ENCODE measurements at regions not wholly inside any gene's neighbourhood (a gene's known extent, or its start where the extent isn't known, plus 50 kb on each side); places are given as distances from the start of the nearest gene placed in this dataset.

DNA sequence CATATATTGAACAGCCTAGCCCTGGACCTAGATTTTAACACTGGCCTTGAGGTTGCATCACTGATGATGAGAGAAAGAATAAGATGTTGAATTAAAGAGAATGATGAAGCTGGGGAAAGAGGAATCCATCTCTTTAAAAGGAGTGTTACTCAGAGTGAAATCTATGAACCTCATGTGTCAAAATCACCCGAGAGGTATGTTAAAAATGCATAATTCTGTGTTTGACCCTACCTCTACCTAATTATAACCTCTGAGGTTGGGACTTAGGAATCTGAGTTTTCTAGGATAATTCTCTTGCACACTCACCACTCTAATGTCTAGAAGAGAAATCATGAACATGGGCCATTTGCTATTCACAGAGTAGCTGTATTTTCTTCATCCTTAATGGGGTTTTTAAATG is 479.4 kb downstream of the ENC1 start:
- no peak overlapping the region for H3K4me3 ChIP-seq (ENCODE audit: low read length)
- H3K9ac ChIP-seq (ENCODE audit: low read length) = no peak overlapping the region
- no peak overlapping the region for H3K4me2 ChIP-seq (ENCODE audit: low read depth, low read length)
- no peaks in the 10 kb centered on the region for H3K4me1 ChIP-seq (ENCODE audit: low read length)
- H3K9me3 ChIP-seq (replicated peaks; ENCODE audit: insufficient read depth, low read length) = no peaks in the 10 kb centered on the region
- no peaks in the 10 kb centered on the region for H3K36me3 ChIP-seq (replicated peaks; ENCODE audit: insufficient read depth, low read length)
- no peaks in the 10 kb centered on the region for H3F3A ChIP-seq (ENCODE audit: insufficient read depth, low read length)
- H3K9me2 ChIP-seq (replicated peaks; ENCODE audit: insufficient read depth, low read length) = no peaks in the 10 kb centered on the region
- no peak for TF ChIP-seq EZH2phosphoT487 (IDR thresholded peaks at IDR 0.05; ENCODE audit: low read length)
- H4K20me1 ChIP-seq (ENCODE audit: insufficient read depth, low read length) = no peaks in the 10 kb centered on the region
- no peaks in the 10 kb centered on the region for H3K79me2 ChIP-seq (ENCODE audit: low read length)
- no peak for DNase-seq
- H2AFZ ChIP-seq (ENCODE audit: low read length) = no peak overlapping the region
- H3K27me3 ChIP-seq (replicated peaks; ENCODE audit: insufficient read depth, low read length) = no peaks in the 10 kb centered on the region
- no peak overlapping the region for H3K27ac ChIP-seq (ENCODE audit: low read length)

DNA sequence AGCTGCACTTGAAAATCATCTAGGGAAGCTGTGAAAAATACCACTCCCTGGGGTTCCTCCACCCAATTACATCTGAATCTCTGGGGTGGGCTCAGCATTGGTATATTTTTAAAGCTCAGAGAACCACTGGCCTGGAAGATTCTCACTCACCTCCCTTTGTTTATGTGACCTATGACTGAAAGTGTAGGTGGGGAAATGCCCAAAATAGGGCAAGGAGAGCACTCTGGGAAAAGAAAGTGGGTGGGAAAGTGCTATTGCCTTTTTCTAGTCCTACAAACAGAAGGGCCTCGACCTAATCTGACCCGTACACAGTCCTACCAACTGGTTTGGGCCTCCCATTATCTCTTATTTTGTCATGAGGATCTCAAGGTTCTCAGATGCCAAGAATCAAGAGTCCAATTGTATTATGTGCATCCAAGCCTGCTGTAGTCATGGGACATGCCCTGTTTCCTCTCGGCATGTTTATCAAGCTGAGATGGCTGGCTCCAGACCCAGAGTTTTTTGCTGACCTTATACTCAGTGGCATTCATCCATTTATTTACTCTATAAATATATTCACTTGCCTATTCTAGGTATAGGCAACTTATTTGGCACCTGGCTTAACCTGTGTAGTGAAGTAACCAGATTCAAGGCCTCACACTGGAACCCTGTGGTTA is 483.7 kb downstream of the ENC1 start:
- no peak for DNase-seq
- Histone ChIP-seq H3K79me2 (ENCODE audit: low read length) (no peaks in the 10 kb centered on the region), H3K27ac (ENCODE audit: low read length) (no peak overlapping the region), H3K9me3 (replicated peaks; ENCODE audit: insufficient read depth, low read length) (no peaks in the 10 kb centered on the region), H3K4me1 (ENCODE audit: low read length) (no peaks in the 10 kb centered on the region), H3K4me2 (ENCODE audit: low read depth, low read length) (no peak overlapping the region), H3K27me3 (replicated peaks; ENCODE audit: insufficient read depth, low read length) (no peaks in the 10 kb centered on the region), H4K20me1 (ENCODE audit: insufficient read depth, low read length) (no peaks in the 10 kb centered on the region), H3K9ac (ENCODE audit: low read length) (no peak overlapping the region), H2AFZ (ENCODE audit: low read length) (no peak overlapping the region), H3F3A (ENCODE audit: insufficient read depth, low read length) (no peaks in the 10 kb centered on the region), H3K4me3 (ENCODE audit: low read length) (no peak overlapping the region), H3K36me3 (replicated peaks; ENCODE audit: insufficient read depth, low read length) (no peaks in the 10 kb centered on the region), H3K9me2 (replicated peaks; ENCODE audit: insufficient read depth, low read length) (no peaks in the 10 kb centered on the region)
- TF ChIP-seq EZH2phosphoT487 (IDR thresholded peaks at IDR 0.05; ENCODE audit: low read length) (no peak), EZH2 (optimal IDR thresholded peaks at IDR 0.05; ENCODE audit: low read depth, low read length) (no peak)
- TF ChIP-seq, protein P1, sequence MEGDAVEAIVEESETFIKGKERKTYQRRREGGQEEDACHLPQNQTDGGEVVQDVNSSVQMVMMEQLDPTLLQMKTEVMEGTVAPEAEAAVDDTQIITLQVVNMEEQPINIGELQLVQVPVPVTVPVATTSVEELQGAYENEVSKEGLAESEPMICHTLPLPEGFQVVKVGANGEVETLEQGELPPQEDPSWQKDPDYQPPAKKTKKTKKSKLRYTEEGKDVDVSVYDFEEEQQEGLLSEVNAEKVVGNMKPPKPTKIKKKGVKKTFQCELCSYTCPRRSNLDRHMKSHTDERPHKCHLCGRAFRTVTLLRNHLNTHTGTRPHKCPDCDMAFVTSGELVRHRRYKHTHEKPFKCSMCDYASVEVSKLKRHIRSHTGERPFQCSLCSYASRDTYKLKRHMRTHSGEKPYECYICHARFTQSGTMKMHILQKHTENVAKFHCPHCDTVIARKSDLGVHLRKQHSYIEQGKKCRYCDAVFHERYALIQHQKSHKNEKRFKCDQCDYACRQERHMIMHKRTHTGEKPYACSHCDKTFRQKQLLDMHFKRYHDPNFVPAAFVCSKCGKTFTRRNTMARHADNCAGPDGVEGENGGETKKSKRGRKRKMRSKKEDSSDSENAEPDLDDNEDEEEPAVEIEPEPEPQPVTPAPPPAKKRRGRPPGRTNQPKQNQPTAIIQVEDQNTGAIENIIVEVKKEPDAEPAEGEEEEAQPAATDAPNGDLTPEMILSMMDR (IDR thresholded peaks at IDR 0.05; ENCODE audit: low read length) = no peak

DNA sequence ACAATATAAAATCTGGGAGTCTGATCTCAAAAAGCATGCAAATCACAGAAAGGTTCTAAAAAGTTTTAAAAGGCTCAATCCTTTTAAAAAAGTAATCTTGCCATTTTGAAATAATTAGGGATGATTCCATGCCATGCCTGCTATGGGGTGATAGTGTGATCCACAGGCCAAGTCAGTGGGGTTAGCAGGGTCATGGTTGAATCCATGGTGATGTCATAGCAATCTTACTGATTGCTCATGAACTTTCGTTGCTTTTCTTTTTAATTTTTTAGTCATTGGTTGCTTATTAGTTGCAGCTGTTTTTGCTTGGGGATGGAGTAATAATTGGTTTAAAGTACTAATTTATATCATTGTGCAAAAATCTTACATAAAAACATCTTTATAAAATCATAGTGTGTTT is 485.0 kb downstream of the ENC1 start:
- Histone ChIP-seq H3K79me2 (ENCODE audit: low read length) (no peaks in the 10 kb centered on the region), H3K9ac (ENCODE audit: low read length) (no peak overlapping the region), H3K27me3 (replicated peaks; ENCODE audit: insufficient read depth, low read length) (no peaks in the 10 kb centered on the region), H3K4me1 (ENCODE audit: low read length) (no peaks in the 10 kb centered on the region), H3K9me2 (replicated peaks; ENCODE audit: insufficient read depth, low read length) (no peaks in the 10 kb centered on the region), H3K4me2 (ENCODE audit: low read depth, low read length) (no peak overlapping the region), H3K27ac (ENCODE audit: low read length) (no peak overlapping the region), H3K4me3 (ENCODE audit: low read length) (no peak overlapping the region), H4K20me1 (ENCODE audit: insufficient read depth, low read length) (no peaks in the 10 kb centered on the region), H3F3A (ENCODE audit: insufficient read depth, low read length) (no peaks in the 10 kb centered on the region), H3K9me3 (replicated peaks; ENCODE audit: insufficient read depth, low read length) (no peaks in the 10 kb centered on the region), H3K36me3 (replicated peaks; ENCODE audit: insufficient read depth, low read length) (no peaks in the 10 kb centered on the region), H2AFZ (ENCODE audit: low read length) (no peak overlapping the region)
- DNase-seq = no peak
- TF ChIP-seq EZH2phosphoT487 (IDR thresholded peaks at IDR 0.05; ENCODE audit: low read length) = no peak

DNA sequence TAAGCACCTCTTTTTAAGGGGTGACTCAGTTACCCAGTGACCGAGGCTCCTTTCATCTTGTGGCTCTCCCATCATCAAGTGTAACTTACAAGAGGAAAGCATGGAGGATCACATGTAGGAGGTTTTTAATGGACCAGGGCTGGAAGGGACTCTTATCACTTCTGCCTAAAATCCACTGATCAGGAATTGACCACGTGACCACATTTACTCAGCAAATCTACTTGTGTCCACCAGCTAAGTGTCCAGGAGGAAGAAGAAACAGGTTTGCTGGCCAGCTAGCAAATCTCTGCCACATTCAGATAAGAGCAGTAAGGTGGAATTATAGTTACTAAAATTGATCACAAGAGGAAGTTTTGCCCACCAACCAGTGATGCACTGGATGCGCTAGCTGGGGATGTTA is 486.0 kb downstream of the ENC1 start:
- H3K79me2 ChIP-seq (ENCODE audit: low read length) = no peaks in the 10 kb centered on the region
- no peak overlapping the region for H3K4me3 ChIP-seq (ENCODE audit: low read length)
- no peak overlapping the region for H2AFZ ChIP-seq (ENCODE audit: low read length)
- H3K27me3 ChIP-seq (replicated peaks; ENCODE audit: insufficient read depth, low read length) = no peaks in the 10 kb centered on the region
- H3K4me1 ChIP-seq (ENCODE audit: low read length) = no peaks in the 10 kb centered on the region
- H3K9me3 ChIP-seq (replicated peaks; ENCODE audit: insufficient read depth, low read length) = no peaks in the 10 kb centered on the region
- H4K20me1 ChIP-seq (ENCODE audit: insufficient read depth, low read length) = no peaks in the 10 kb centered on the region
- no peak overlapping the region for H3K9ac ChIP-seq (ENCODE audit: low read length)
- H3K27ac ChIP-seq (ENCODE audit: low read length) = no peak overlapping the region
- no peaks in the 10 kb centered on the region for H3K36me3 ChIP-seq (replicated peaks; ENCODE audit: insufficient read depth, low read length)
- DNase-seq = no peak
- H3F3A ChIP-seq (ENCODE audit: insufficient read depth, low read length) = no peaks in the 10 kb centered on the region
- TF ChIP-seq EZH2 (optimal IDR thresholded peaks at IDR 0.05; ENCODE audit: low read depth, low read length) (no peak), EZH2phosphoT487 (IDR thresholded peaks at IDR 0.05; ENCODE audit: low read length) (no peak)
- TF ChIP-seq, protein P1 (IDR thresholded peaks at IDR 0.05; ENCODE audit: low read length) = no peak
- no peaks in the 10 kb centered on the region for H3K9me2 ChIP-seq (replicated peaks; ENCODE audit: insufficient read depth, low read length)
- H3K4me2 ChIP-seq (ENCODE audit: low read depth, low read length) = no peak overlapping the region
